CD4-positive, alpha-beta T cell treated with Interleukin-4 for 4 hours (primary cell): ENCODE measurements at regions not wholly inside any gene's neighbourhood (a gene's known extent, or its start where the extent isn't known, plus 50 kb on each side); places are given as distances from the start of the nearest gene placed in this dataset.
"Not testable (repeated sequence)": the region's sequence is repeated elsewhere in the genome, so short reads cannot be mapped to it uniquely, and the experiment has no call there.

Experiments
- DNase-seq: peaks from one replicate; pipeline ENCODE4 v3.0.0-alpha.2; 2020

DNA sequence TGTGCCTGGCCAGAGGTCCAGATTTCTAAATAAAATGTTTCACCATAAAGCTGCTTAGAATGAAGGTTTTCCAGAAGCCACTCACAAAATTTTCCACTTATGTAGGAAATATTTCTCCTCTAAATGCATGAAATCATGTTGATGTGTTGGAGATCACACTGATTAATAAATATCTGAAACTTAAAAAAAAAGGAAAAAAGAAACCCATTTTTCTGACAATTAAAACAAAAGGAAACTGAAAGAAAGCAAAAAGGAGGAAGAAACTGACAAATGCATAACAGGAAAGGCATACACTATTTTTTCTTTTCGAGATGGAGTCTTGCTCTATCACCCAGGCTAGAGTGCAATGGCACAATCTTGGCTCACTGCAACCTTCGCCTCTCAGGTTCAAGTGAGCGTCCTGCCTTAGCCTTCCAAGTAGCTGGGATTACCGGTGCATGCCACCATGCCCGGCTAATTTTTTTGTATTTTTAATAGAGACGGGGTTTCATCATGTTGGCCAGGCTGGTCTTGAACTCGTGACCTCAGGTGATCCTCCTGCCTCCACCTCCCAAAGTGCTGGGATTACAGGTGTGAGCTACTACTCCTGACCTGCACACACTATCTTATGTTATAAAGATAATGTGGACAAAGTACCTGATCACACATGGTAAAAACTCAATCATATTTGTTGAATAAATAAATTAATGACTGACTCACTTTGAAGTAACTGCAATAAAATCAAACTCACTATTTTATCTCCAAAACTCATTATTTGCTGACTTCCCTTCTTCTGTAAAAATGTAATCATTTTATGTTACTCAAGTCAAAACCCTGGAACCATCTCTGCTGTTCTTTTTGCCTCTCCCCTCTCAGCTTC is 149.8 kb upstream of the NR5A2 start:
- DNase-seq = no peak

GRCh38 chr1:199878823-199879222 is 148.7 kb upstream of the NR5A2 start:
- DNase-seq = no peak

DNA sequence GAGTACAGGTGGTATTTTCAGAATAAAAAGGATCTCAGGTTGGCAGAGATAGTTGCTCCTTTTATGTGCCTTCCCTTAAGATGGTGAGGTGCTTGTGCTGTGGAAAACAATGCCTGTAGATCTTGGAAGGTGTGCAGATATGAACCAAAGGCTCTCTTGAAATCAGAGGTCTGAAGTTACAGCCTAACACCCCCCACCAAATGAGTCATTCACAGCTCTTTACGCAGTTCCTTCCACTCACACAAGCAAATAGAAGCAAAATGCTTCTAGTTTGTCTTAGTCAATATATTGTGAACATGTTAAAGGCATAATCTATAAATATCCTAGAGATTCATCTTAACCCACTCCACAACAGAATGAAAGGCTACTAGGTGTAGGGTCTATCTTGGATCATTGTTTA is 128.9 kb upstream of the NR5A2 start:
- no peak for DNase-seq

- no peak for DNase-seq
Measured at GRCh38 chr1:199901341-199901740, 126.2 kb upstream of the NR5A2 start.

- DNase-seq = no peak
Measured at GRCh38 chr1:199907361-199907760, 120.1 kb upstream of the NR5A2 start.

DNA sequence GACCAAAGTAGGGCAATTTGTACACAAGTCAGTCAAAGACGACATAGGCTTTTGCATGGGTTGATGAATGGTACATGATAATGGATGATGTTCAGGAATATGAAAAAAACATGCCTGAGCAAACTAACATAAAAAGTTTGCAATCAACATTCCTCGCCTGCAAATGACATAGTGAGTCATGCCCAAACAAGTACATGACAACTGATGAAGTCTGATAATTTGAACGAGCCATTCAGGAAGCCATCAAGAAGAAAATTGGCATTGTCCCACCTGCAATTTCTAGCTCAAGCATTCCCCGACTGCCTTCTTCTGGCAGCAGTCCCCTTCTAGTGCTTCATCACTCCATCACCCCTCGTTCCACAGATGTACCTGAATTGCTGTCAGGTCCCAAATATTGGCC is 118.4 kb upstream of the NR5A2 start:
- no peak for DNase-seq

GRCh38 chr1:199913318-199913717 is 114.2 kb upstream of the NR5A2 start:
- DNase-seq = no peak

GRCh38 chr1:199914546-199914945 is 113.0 kb upstream of the NR5A2 start:
- DNase-seq = no peak

DNA sequence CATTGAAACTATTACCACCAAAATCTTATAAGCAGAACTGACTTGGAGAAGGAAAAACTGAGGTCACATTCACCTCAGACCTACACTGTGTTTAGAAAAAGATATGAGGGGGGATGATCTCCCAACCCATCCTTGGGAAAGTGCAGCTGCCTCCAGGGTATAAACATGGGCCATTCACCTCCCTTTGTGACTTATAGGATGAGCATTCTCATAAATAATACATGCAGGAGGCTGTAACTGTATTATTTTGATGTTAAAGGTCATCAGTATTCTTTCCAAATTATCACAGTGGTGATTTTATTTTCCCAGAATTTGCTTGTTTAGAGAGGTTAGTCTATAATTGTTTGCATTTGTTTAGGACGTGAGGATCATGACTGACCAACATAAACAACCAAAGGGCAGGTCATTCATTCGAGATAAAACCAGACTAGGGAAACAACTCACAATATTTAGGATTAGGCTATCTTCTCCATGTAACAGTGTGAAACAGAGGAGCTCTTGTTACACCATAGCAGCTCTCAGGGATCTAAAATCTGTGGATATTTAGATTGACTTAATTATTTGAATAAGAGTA is 109.2 kb upstream of the NR5A2 start:
- no peak for DNase-seq

DNA sequence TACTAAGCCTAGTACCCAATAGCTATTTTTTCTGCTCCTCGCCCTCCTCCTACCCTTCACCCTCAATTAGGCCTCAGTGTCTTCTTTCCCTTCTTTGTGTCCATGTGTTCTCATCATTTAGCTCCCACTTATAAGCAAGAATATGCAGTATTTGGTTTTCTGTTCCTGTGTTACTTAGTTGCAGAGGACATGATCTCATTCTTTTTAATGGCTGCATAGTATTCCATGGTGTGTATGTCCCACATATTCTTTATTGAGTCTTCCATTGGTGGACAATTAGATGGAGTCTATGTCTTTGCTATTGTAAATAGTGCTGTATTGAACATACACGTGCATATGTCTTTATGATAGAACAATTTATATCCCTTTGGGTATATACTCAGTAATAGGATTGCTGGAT is 106.9 kb upstream of the NR5A2 start:
- DNase-seq = no peak

DNA sequence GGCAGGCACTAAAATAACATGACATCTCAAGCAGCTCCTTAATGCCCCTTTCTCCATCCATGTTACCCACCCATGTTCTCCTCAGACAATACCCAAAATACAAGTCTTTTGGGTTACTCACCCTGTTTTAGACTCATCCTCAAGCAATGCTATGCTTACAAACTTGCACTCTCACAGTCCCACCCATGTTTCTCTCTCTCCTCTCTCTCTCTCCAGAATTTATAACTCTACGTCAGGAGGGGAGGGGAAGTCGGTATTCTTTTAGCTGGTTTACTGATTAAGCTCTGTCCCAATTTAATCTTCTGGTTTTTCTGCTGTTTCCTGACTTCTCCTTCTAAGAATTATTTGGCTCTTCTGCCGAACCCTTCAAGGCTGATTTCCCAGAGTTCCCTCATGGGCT is 98.0 kb upstream of the NR5A2 start:
- no peak for DNase-seq

GRCh38 chr1:199930067-199930466 is 97.4 kb upstream of the NR5A2 start:
- not testable (repeated sequence) for DNase-seq

GRCh38 chr1:199931666-199932377 is 95.7 kb upstream of the NR5A2 start:
- peak; percentile 12 for DNase-seq

DNA sequence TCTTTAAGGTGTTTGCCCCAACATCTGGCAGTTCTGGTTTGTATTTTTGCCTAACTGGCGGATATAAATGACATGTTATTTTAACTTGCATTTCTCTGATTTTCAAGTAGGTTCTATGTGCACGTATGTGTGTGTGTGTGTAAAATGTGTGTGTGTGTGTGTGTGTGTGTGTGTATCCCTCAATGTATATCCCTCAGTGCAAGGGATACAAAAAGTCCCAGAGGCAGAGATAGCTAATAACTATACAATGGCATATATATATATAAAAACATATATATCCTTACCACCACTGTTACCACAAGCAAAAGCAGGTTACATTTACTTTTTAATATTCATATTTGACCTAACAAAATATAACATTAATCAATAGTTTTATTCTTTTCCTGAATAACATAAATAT is 95.0 kb upstream of the NR5A2 start:
- no peak for DNase-seq

DNA sequence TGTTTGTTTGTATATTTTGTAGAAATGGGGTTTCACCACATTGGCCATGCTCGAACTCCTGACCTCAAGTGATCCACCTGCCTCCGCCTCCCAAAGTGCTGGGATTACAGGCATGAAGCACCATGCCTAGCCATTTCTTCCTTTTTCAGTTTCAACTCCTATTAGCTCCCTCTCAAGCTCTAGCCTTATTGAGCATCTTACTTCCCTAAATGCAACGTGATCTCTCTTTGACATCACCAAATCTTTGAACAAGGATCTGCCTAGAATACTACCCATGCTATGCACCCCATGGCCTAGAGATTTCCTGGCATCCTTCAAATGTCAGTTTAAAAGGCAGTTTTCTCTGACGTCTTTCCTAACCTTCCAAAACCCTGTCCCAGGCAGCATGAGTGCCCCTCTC is 91.1 kb upstream of the NR5A2 start:
- DNase-seq = no peak

DNA sequence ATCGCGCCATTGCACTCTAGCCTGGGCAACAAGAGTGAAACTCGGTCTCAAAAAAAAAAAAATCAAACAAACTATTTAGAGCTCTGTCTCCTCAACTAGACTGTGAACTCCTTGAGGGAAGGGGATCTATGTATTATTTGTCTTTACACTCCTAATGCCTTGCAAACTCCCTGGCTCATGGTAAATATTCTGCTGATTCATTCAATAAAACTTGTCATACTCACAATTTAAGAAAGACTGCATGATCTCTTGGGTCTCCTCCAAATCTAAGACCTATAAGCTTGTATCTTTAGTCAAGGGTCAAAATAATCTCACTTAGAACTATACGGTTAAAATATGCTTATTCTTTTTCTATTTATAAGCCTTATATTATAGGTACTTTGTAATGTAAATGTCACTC is 90.3 kb upstream of the NR5A2 start:
- no peak for DNase-seq

- DNase-seq = no peak
Measured at GRCh38 chr1:199937661-199938060, 89.8 kb upstream of the NR5A2 start.

- DNase-seq = no peak
Measured at GRCh38 chr1:199944986-199945385, 82.5 kb upstream of the NR5A2 start.

GRCh38 chr1:199945591-199945990 is 81.9 kb upstream of the NR5A2 start:
- no peak for DNase-seq

GRCh38 chr1:199946305-199947155 is 81.0 kb upstream of the NR5A2 start:
- DNase-seq = no peak

DNA sequence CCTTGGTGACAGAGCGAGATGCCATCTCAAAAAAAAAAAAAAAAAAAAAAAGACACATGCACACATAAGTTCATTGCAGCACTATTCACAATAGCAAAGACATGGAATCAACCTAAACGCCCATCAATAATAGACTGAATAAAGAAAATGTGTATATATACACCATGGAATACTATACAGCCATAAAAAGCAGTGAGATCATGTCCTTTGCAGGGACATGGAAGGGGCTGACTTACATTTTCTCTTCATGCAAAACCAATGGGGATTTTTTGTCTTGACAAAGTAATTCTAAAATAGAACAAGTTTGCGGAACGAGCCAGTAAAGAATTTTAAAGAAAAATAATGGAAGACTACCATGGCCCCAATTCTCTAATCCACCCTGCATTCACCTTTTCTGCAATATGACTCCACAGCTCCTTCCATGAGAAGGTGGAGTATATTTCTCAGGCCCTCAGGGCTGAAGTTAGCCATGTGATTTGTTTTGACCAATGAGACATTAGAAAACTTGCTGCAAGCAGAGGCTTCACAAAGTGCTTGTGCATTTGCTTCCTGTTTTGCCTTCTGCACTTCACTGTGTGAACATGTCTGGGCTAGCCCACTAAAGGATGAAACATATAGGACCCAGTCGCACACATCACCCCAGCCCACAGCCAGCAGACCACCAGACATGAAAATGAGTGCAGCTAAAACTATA is 78.8 kb upstream of the NR5A2 start:
- DNase-seq = no peak

GRCh38 chr1:199951005-199951404 is 76.5 kb upstream of the NR5A2 start:
- DNase-seq = not testable (repeated sequence)

- DNase-seq = no peak
Measured at GRCh38 chr1:199953651-199954050, 73.9 kb upstream of the NR5A2 start.
